HG03457 (cell line): ENCODE measurements at regions not wholly inside any gene's neighbourhood (a gene's known extent, or its start where the extent isn't known, plus 50 kb on each side); places are given as distances from the start of the nearest gene placed in this dataset.
A peak's percentile ranks its signal among the peaks of the same experiment; 100 is the strongest.

Experiments
- ATAC-seq: cut with Tn5 transposase; IDR thresholded peaks from one replicate; pipeline ENCODE4 v1.9.1; 2021; ENCODE audit warnings: moderate number of reproducible peaks; ENCODE audit not compliant: unreplicated experiment

- no peak for ATAC-seq
Observed at GRCh38 chr1:75668813-75669212, 55.7 kb upstream of the ACADM start.

GRCh38 chr1:75671708-75672107 is 52.8 kb upstream of the ACADM start:
- peak; percentile 60 for ATAC-seq

- no peak for ATAC-seq
Observed at GRCh38 chr1:75672108-75672507, 52.4 kb upstream of the ACADM start.

- ATAC-seq = no peak
Observed at GRCh38 chr1:75672528-75673393, 51.7 kb upstream of the ACADM start.

GRCh38 chr1:75673399-75673798 is 51.1 kb upstream of the ACADM start:
- no peak for ATAC-seq

- ATAC-seq = no peak
Observed at GRCh38 chr1:75673885-75674284, 50.6 kb upstream of the ACADM start.
